Endothelial cell of umbilical vein (primary cell): ENCODE measurements at regions not wholly inside any gene's neighbourhood (a gene's known extent, or its start where the extent isn't known, plus 50 kb on each side); places are given as distances from the start of the nearest gene placed in this dataset.

ENCODE experiments used
- BruUV-seq: library from RNA; stranded (reverse); fragments of 400-500 nt; replicated peaks from 2 replicates; lab custom pipeline; 2021; lab: Mats Ljungman, UMichigan
- CTCF ChIA-PET: fragments of 300-600, 350-600 bp; sonication (Branson Sonifier 250); formaldehyde crosslinking; loops from one replicate; lab custom pipeline; 2021; ENCODE audit warnings: antibody characterized with exemption, inconsistent platforms; lab: Charles Lee
- POLR2A ChIA-PET: fragments of 300-600, 350-600 bp; sonication (Branson Sonifier 250); formaldehyde crosslinking; loops from one replicate; lab custom pipeline; 2021; ENCODE audit warnings: antibody characterized with exemption, inconsistent platforms; lab: Charles Lee
- DNase-seq: peaks from one replicate; pipeline ENCODE4 v3.0.0-alpha.2; 2011; ENCODE audit warnings: low read depth, low spot score
- FAIRE-seq: peaks from 2 replicates; lab custom pipeline; 2011; peaks lifted over from hg19 to GRCh38; lab: Jason Lieb, UNC
- H2AFZ ChIP-seq: 2 replicates; pipeline ENCODE4 v1.6.0; 2012; ENCODE audit warnings: low read depth, low read length, control low read depth, inconsistent platforms
- H3K27ac ChIP-seq: 2 replicates; pipeline ENCODE4 v1.5.1; 2011; ENCODE audit warnings: low read depth, mild to moderate bottlenecking, control low read depth, low read length, moderate library complexity; ENCODE audit not compliant: insufficient read depth
- H3K27me3 ChIP-seq, 2 experiments: 2 replicates each; pipeline versions ENCODE4 v1.6.0 to v1.6.1; 2011; ENCODE audit warnings: low read length in 2 of 2, mixed read lengths in 1 of 2; ENCODE audit not compliant: control insufficient read depth in 2 of 2, insufficient read depth in 2 of 2
- H3K36me3 ChIP-seq, 2 experiments: 2 replicates in 1 of 2; 3 replicates in 1 of 2; pipeline ENCODE4 v1.5.1; 2011; ENCODE audit warnings: low read length in 2 of 2, mild to moderate bottlenecking in 1 of 2, moderate library complexity in 1 of 2; ENCODE audit not compliant: control insufficient read depth in 2 of 2, insufficient read depth in 2 of 2; ENCODE audit errors: extremely low read depth in 1 of 2
- H3K4me1 ChIP-seq: 3 replicates; pipeline ENCODE4 v1.5.1; 2011; ENCODE audit warnings: mild to moderate bottlenecking, low read length; ENCODE audit not compliant: control insufficient read depth, insufficient read depth; ENCODE audit errors: extremely low read depth
- H3K4me2 ChIP-seq: 2 replicates; pipeline ENCODE4 v1.6.1; 2011; ENCODE audit warnings: low read length, control low read depth, mixed read lengths; ENCODE audit not compliant: insufficient read depth
- H3K4me3 ChIP-seq, 3 experiments: fragments of 200-600 bp in 1 of 3; sonication (generic), shearing (Covaris generic) in 1 of 3; replicated peaks in 1 of 3; 2 replicates each; pipeline ENCODE4 v1.5.1; 2011 to 2016; ENCODE audit warnings: control low read depth in 3 of 3, low read length in 3 of 3, mild to moderate bottlenecking in 2 of 3, inconsistent platforms in 1 of 3, low read depth in 1 of 3, moderate library complexity in 1 of 3; ENCODE audit not compliant: insufficient read depth in 1 of 3
- H3K79me2 ChIP-seq: 2 replicates; pipeline ENCODE4 v1.6.0; 2012; ENCODE audit warnings: low read length, inconsistent platforms; ENCODE audit not compliant: control insufficient read depth, insufficient read depth
- H3K9ac ChIP-seq: replicated peaks from 2 replicates; pipeline ENCODE3; 2011; ENCODE audit warnings: low read length, control low read depth; ENCODE audit not compliant: insufficient read depth; ENCODE audit errors: extremely low read depth
- H3K9me1 ChIP-seq: replicated peaks from 3 replicates; pipeline ENCODE4 v1.6.0; 2011; ENCODE audit warnings: mild to moderate bottlenecking, low read length; ENCODE audit not compliant: control insufficient read depth, insufficient read depth; ENCODE audit errors: extremely low read depth
- H3K9me3 ChIP-seq: replicated peaks from 2 replicates; pipeline ENCODE4 v1.5.1; 2012; ENCODE audit warnings: low read length, inconsistent platforms; ENCODE audit not compliant: control insufficient read depth, insufficient read depth
- H4K20me1 ChIP-seq: replicated peaks from 2 replicates; pipeline ENCODE3; 2011; ENCODE audit warnings: mild to moderate bottlenecking, low read length; ENCODE audit not compliant: control insufficient read depth, insufficient read depth; ENCODE audit errors: extremely low read depth
- EZH2 ChIP-seq: IDR thresholded peaks from 2 replicates; pipeline ENCODE4 v1.6.1; 2012; ENCODE audit warnings: borderline replicate concordance, low read depth, mild to moderate bottlenecking, moderate library complexity, low read length, inconsistent platforms; ENCODE audit not compliant: severe bottlenecking
- FOS ChIP-seq: IDR thresholded peaks from 2 replicates; pipeline ENCODE4 v1.6.1; 2011; ENCODE audit warnings: mild to moderate bottlenecking, low read length, moderate library complexity, borderline replicate concordance; ENCODE audit not compliant: insufficient read depth
- GATA2 ChIP-seq: IDR thresholded peaks from 2 replicates; pipeline ENCODE4 v1.7.0; 2011; ENCODE audit warnings: low read depth, mild to moderate bottlenecking, moderate library complexity, mixed read lengths, low read length; ENCODE audit not compliant: insufficient read length, insufficient read depth
- JUN ChIP-seq: IDR thresholded peaks from 2 replicates; pipeline ENCODE4 v1.6.1; 2011; ENCODE audit warnings: borderline replicate concordance, low read depth; ENCODE audit not compliant: insufficient read length, insufficient read depth
- MAX ChIP-seq: IDR thresholded peaks from 2 replicates; pipeline ENCODE4 v1.6.1; 2011; ENCODE audit not compliant: insufficient read depth, insufficient read length
- MYC ChIP-seq: IDR thresholded peaks from one replicate; pipeline ENCODE4 v1.6.1; 2011; ENCODE audit warnings: mild to moderate bottlenecking, low read depth, low read length
- POLR2A ChIP-seq: IDR thresholded peaks from 2 replicates; pipeline ENCODE4 v1.6.1; 2012; ENCODE audit warnings: low read depth, mild to moderate bottlenecking, control low read depth, low read length
- POLR2AphosphoS5 ChIP-seq: IDR thresholded peaks from 2 replicates; pipeline ENCODE4 v1.6.1; 2012; ENCODE audit warnings: low read depth, mild to moderate bottlenecking, control low read depth, low read length, moderate library complexity; ENCODE audit not compliant: insufficient read depth
- dilution Hi-C: fragments of 300-500 bp; cut with MboI; formaldehyde crosslinking; loops from one replicate; pipeline ENCODE4 v1.15.0; 2019; ENCODE audit warnings: low sequenced_read_pairs; ENCODE audit not compliant: extremely low pct_ligation_motif_present
- intact Hi-C: fragments of 100-400 bp; cut with micrococcal nuclease; formaldehyde crosslinking; loops from one replicate; pipeline ENCODE4 v1.10.0; 2022
- TF ChIP-seq, protein P1 (sequence below), 2 donors: IDR thresholded peaks; 1 replicate in 1 of 2; 2 replicates in 1 of 2; pipeline ENCODE4 v1.5.1; 2011; ENCODE audit warnings: low read length in 2 of 2, mild to moderate bottlenecking in 2 of 2, moderate library complexity in 2 of 2, control low read depth in 1 of 2, inconsistent platforms in 1 of 2, low read depth in 1 of 2; ENCODE audit not compliant: insufficient read depth in 1 of 2; ENCODE audit errors: extremely low read depth in 1 of 2

- no peak overlapping the region for H3K4me3 ChIP-seq
- H3K4me2 ChIP-seq: no peak overlapping the region
- H3K9ac ChIP-seq: no peak overlapping the region
- H3K9me1 ChIP-seq: no peaks in the 10 kb centered on the region
- dilution Hi-C loops (no loop called here), intact Hi-C loops (no loop called here)
- H3K27ac ChIP-seq: no peak overlapping the region
- H3K36me3 ChIP-seq: no peaks in the 10 kb centered on the region
- CTCF ChIA-PET: no interaction called here
- FAIRE-seq (no peak), DNase-seq (no peak)
- H4K20me1 ChIP-seq: no peaks in the 10 kb centered on the region
- no peaks in the 10 kb centered on the region for H3K27me3 ChIP-seq
- no peaks in the 10 kb centered on the region for H3K4me1 ChIP-seq
- POLR2A ChIA-PET: no interaction called here
- BruUV-seq: no TSS peak
- no peak overlapping the region for H2AFZ ChIP-seq
- TF ChIP-seq POLR2A (no peak), POLR2AphosphoS5 (no peak), FOS (no peak), EZH2 (no peak)
- no peaks in the 10 kb centered on the region for H3K79me2 ChIP-seq
- H3K9me3 ChIP-seq: no peaks in the 10 kb centered on the region
Measured at GRCh38 chr1:115453666-115454065, 115.6 kb upstream of the NGF start.

DNA sequence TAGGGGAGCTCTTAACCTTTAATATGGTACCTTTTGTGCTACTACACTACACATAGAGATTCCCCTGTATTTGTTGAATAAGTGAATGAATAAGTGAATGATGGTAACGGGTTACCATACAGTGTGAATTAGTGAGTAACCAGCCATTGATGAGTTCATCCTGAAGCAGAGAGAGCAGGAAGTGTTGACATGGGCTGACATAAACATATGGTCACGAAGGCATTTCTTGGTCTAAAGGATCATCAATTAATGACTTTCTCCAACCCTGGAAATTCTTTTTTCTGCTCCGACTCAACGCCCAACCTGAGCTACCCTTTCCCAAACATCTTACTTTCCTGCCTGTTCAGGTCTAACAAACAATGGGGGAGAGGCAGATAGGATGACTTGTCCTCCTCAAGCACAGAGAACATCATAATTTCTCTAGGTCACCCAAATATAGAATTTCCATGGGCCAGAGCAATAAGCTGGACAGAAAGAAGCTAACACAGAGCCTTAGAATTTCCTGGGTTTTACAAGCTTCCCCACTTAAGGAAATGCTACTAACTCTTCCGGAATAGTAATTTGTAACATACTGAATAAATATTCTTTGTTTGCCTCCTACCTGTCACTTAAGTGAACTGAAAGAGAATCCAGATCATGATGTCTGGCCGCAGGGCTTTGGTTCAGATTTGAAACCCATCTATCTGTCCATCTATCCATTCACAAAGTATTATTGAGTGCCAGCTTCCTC, 114.7 kb upstream of the NGF start:
- no peak for DNase-seq
- no peak overlapping the region for H3K27ac ChIP-seq
- no peak overlapping the region for H3K9ac ChIP-seq
- TF ChIP-seq MYC (no peak), GATA2 (no peak), FOS (no peak), POLR2A (no peak), JUN (no peak), EZH2 (no peak), POLR2AphosphoS5 (no peak), MAX (no peak)
- TF ChIP-seq, protein P1, sequence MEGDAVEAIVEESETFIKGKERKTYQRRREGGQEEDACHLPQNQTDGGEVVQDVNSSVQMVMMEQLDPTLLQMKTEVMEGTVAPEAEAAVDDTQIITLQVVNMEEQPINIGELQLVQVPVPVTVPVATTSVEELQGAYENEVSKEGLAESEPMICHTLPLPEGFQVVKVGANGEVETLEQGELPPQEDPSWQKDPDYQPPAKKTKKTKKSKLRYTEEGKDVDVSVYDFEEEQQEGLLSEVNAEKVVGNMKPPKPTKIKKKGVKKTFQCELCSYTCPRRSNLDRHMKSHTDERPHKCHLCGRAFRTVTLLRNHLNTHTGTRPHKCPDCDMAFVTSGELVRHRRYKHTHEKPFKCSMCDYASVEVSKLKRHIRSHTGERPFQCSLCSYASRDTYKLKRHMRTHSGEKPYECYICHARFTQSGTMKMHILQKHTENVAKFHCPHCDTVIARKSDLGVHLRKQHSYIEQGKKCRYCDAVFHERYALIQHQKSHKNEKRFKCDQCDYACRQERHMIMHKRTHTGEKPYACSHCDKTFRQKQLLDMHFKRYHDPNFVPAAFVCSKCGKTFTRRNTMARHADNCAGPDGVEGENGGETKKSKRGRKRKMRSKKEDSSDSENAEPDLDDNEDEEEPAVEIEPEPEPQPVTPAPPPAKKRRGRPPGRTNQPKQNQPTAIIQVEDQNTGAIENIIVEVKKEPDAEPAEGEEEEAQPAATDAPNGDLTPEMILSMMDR (IDR thresholded peaks at IDR 0.05; ENCODE audit: extremely low read depth in 1 of 2, insufficient read depth in 1 of 2, low read depth in 1 of 2, low read length in 2 of 2): no peak
- H2AFZ ChIP-seq: no peak overlapping the region
- CTCF ChIA-PET: interaction anchor here (0.6 kb wide), 1 partner anchor 411 kb away, joined by 3 read pairs; no protein-coding TSS in a partner anchor
- H3K36me3 ChIP-seq: no peaks in the 10 kb centered on the region
- H3K4me1 ChIP-seq: no peaks in the 10 kb centered on the region
- peaks cover 0 to 4% of the 10 kb centered on the region in 2 experiments for H3K27me3 ChIP-seq
- dilution Hi-C loops (no loop called here), intact Hi-C loops (no loop called here)
- H3K9me3 ChIP-seq: no peaks in the 10 kb centered on the region
- no peak for FAIRE-seq
- H3K9me1 ChIP-seq: no peaks in the 10 kb centered on the region
- no peak overlapping the region for H3K4me2 ChIP-seq
- H3K4me3 ChIP-seq: no peak overlapping the region
- POLR2A ChIA-PET: no interaction called here
- no peaks in the 10 kb centered on the region for H4K20me1 ChIP-seq
- BruUV-seq: no TSS peak
- no peaks in the 10 kb centered on the region for H3K79me2 ChIP-seq
